B cell (primary cell): ENCODE measurements at regions not wholly inside any gene's neighbourhood (a gene's known extent, or its start where the extent isn't known, plus 50 kb on each side); places are given as distances from the start of the nearest gene placed in this dataset.

ENCODE experiments used
- ATAC-seq: fragments of 200-7000 bp; cut with Tn5 transposase; one replicate; pipeline ENCODE4 v1.10.0; 2021; ENCODE audit warnings: low read depth, mild to moderate bottlenecking, moderate number of reproducible peaks, moderate library complexity
- CTCF ChIA-PET: fragments of 350-600 bp; sonication (Branson Sonifier 250); formaldehyde crosslinking; loops from one replicate; lab custom pipeline; 2021; ENCODE audit warnings: antibody characterized with exemption, inconsistent platforms; lab: Charles Lee
- POLR2A ChIA-PET: fragments of 350-600 bp; sonication (Branson Sonifier 250); formaldehyde crosslinking; loops from one replicate; lab custom pipeline; 2021; ENCODE audit warnings: antibody characterized with exemption; lab: Charles Lee
- DNase-seq: peaks from one replicate; pipeline ENCODE4 v3.0.0; 2013
- H2AFZ ChIP-seq: 2 replicates; pipeline ENCODE4 v1.6.1; 2012; ENCODE audit warnings: mild to moderate bottlenecking, low read depth, low read length; ENCODE audit not compliant: insufficient read depth, poor library complexity, severe bottlenecking
- H3K27ac ChIP-seq, 2 donors: 1 replicate in 1 of 2; 2 replicates in 1 of 2; pipeline ENCODE4 v1.5.1; 2012 to 2013; ENCODE audit warnings: low read length in 2 of 2, mild to moderate bottlenecking in 2 of 2, moderate library complexity in 1 of 2
- H3K27me3 ChIP-seq, 4 experiments: fragments of 200-600 bp in 1 of 4; sonication (generic) in 1 of 4; replicated peaks in 1 of 4; 1 replicate in 2 of 4; 2 replicates in 2 of 4; pipeline versions ENCODE4 v1.6.1 to v1.7.0; 2013 to 2016; ENCODE audit warnings: low read length in 3 of 4, mild to moderate bottlenecking in 2 of 4, mixed read lengths in 1 of 4, moderate library complexity in 1 of 4; ENCODE audit not compliant: insufficient read depth in 4 of 4, control insufficient read depth in 3 of 4; ENCODE audit errors: control extremely low read depth in 1 of 4
- H3K36me3 ChIP-seq, 2 experiments: replicated peaks in 1 of 2; 1 replicate in 1 of 2; 2 replicates in 1 of 2; pipeline versions ENCODE4 v1.6.1 to v1.7.1; 2013; ENCODE audit warnings: low read length in 1 of 2; ENCODE audit not compliant: insufficient read depth in 2 of 2, control insufficient read depth in 1 of 2; ENCODE audit errors: control extremely low read depth in 1 of 2, extremely low read depth in 1 of 2
- H3K4me1 ChIP-seq, 2 donors: fragments of 200-600 bp in 1 of 2; sonication (generic) in 1 of 2; 1 replicate in 1 of 2; 2 replicates in 1 of 2; pipeline versions ENCODE4 v1.5.1 to v1.6.1; 2013 to 2017; ENCODE audit warnings: low read length in 2 of 2; ENCODE audit not compliant: control insufficient read depth in 2 of 2, insufficient read depth in 2 of 2
- H3K4me2 ChIP-seq: replicated peaks from 2 replicates; pipeline ENCODE3; 2012; ENCODE audit warnings: mild to moderate bottlenecking, low read depth, low read length; ENCODE audit not compliant: poor library complexity, severe bottlenecking
- H3K4me3 ChIP-seq, 5 experiments: fragments of 200-600 bp in 1 of 5; sonication (generic) in 1 of 5; 1 replicate in 3 of 5; 2 replicates in 2 of 5; pipeline versions ENCODE4 v1.5.1 to v1.7.0; 2011 to 2016; ENCODE audit warnings: low read length in 4 of 5, mild to moderate bottlenecking in 4 of 5, low read depth in 2 of 5, control low read depth in 1 of 5, moderate library complexity in 1 of 5; ENCODE audit not compliant: insufficient read depth in 1 of 5; ENCODE audit errors: control extremely low read depth in 1 of 5, extremely low read depth in 1 of 5
- H3K79me2 ChIP-seq: fragments of 200-600 bp; sonication (generic); one replicate; pipeline ENCODE4 v1.6.0; 2016; ENCODE audit warnings: low read length; ENCODE audit not compliant: control insufficient read depth, insufficient read depth
- H3K9ac ChIP-seq: fragments of 200-600 bp; sonication (generic); 2 replicates; pipeline ENCODE4 v1.6.1; 2017; ENCODE audit warnings: mild to moderate bottlenecking, low read length, moderate library complexity
- H3K9me3 ChIP-seq, 3 donors: one replicate each; pipeline versions ENCODE4 v1.6.1 to v1.7.1; 2013; ENCODE audit warnings: low read length in 2 of 3; ENCODE audit not compliant: control insufficient read depth in 2 of 3, insufficient read depth in 1 of 3; ENCODE audit errors: control extremely low read depth in 1 of 3
- H4K20me1 ChIP-seq: 2 replicates; pipeline ENCODE4 v1.6.0; 2012; ENCODE audit warnings: mild to moderate bottlenecking, low read length; ENCODE audit not compliant: insufficient read depth, control insufficient read depth, poor library complexity, severe bottlenecking
- H3K27ac Mint-ChIP-seq: one replicate; pipeline ENCODE4 v1.8.0; 2021; ENCODE audit warnings: mixed read lengths
- H3K27me3 Mint-ChIP-seq: one replicate; pipeline ENCODE4 v1.8.0; 2021; ENCODE audit warnings: mixed read lengths
- H3K4me1 Mint-ChIP-seq: one replicate; pipeline ENCODE4 v1.8.0; 2021; ENCODE audit warnings: mixed read lengths
- H3K4me3 Mint-ChIP-seq: one replicate; pipeline ENCODE4 v1.8.0; 2021; ENCODE audit warnings: mixed read lengths
- H3K9me3 Mint-ChIP-seq: one replicate; pipeline ENCODE4 v1.8.0; 2022; ENCODE audit warnings: mixed read lengths; ENCODE audit not compliant: insufficient read depth
- EZH2 ChIP-seq: IDR thresholded peaks from 2 replicates; pipeline ENCODE4 v1.6.1; 2012; ENCODE audit warnings: borderline replicate concordance, low read depth, mild to moderate bottlenecking, moderate library complexity, low read length; ENCODE audit not compliant: insufficient read depth, poor library complexity, severe bottlenecking
- WGBS: methylation state at CpG from one replicate; pipeline ENCODE4 v1.1.5; 2013; ENCODE audit warnings: missing lambda C conversion rate; ENCODE audit not compliant: insufficient coverage; 5-methylcytosine and 5-hydroxymethylcytosine counted together
- intact Hi-C: fragments of 100-400 bp; cut with micrococcal nuclease; formaldehyde crosslinking; loops from one replicate; pipeline ENCODE4 v1.10.0; 2022
- TF ChIP-seq, protein P1 (sequence below): fragments of 200-600 bp; IDR thresholded peaks from one replicate; pipeline ENCODE4 v1.8.0; 2022; ENCODE audit warnings: antibody characterized with exemption, mild to moderate bottlenecking

DNA sequence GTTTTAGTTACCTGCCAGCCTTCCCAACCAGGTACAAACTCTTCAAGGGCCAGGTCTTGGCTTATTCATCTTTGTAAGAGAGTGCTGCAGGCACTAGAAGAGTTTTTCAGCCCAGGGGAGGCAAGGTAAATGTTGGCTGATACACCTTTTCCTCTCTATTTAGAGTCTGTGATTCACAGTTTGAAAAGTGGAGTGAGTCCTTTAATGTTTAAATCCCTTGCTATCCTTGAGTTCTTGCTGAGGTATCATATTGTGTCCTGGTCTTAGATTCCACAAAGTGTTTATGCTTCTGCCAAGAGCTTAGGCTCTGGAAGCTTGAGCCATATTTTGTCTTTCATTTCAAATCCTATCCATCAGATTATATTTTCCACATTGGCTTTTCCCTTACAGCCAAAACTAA lies 52.8 kb upstream of the CITED2 start:
- CTCF ChIA-PET = no interaction called here
- Mint-ChIP-seq H3K4me3 (no peak overlapping the region), H3K9me3 (peaks cover 2% of the 10 kb centered on the region), H3K27me3 (no peaks in the 10 kb centered on the region), H3K27ac (no peak overlapping the region), H3K4me1 (no peaks in the 10 kb centered on the region)
- DNase-seq (no peak), ATAC-seq (no peak)
- Histone ChIP-seq H3K79me2 (no peaks in the 10 kb centered on the region), H3K9ac (no peak overlapping the region), H4K20me1 (no peaks in the 10 kb centered on the region), H3K36me3 (no peaks in the 10 kb centered on the region), H3K9me3 (peaks cover 0 to 7% (median 3%) of the 10 kb centered on the region in 3 donors), H3K27me3 (no peaks in the 10 kb centered on the region), H2AFZ (no peak overlapping the region), H3K4me2 (no peak overlapping the region), H3K4me3 (no peak overlapping the region), H3K4me1 (no peaks in the 10 kb centered on the region), H3K27ac (no peak overlapping the region)
- TF ChIP-seq, protein P1, sequence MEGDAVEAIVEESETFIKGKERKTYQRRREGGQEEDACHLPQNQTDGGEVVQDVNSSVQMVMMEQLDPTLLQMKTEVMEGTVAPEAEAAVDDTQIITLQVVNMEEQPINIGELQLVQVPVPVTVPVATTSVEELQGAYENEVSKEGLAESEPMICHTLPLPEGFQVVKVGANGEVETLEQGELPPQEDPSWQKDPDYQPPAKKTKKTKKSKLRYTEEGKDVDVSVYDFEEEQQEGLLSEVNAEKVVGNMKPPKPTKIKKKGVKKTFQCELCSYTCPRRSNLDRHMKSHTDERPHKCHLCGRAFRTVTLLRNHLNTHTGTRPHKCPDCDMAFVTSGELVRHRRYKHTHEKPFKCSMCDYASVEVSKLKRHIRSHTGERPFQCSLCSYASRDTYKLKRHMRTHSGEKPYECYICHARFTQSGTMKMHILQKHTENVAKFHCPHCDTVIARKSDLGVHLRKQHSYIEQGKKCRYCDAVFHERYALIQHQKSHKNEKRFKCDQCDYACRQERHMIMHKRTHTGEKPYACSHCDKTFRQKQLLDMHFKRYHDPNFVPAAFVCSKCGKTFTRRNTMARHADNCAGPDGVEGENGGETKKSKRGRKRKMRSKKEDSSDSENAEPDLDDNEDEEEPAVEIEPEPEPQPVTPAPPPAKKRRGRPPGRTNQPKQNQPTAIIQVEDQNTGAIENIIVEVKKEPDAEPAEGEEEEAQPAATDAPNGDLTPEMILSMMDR = no peak
- TF ChIP-seq EZH2 = no peak
- intact Hi-C loops = no loop called here
- POLR2A ChIA-PET = no interaction called here

DNA sequence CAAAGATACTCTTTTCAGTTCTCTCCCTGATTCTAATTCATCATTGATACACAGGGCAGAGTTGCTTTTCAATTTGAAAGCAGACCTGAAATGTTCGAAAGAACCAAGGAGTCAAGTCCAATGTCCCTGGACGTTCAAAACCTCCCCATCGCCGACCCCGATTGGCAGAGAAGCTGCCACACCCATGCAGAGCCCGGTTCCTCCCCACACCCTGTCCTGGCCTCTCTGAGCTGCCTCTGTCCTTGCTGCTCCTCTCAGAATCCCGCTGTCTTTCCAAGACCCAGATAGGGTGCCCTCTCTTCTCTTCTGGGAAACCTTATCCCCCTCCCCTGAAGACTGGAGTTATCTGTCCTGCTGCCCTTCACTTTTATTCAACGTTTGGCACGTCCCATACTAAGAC lies 52.3 kb upstream of the CITED2 start:
- no peak overlapping the region for H3K4me2 ChIP-seq

More for the DNA sequence above, 52.3 kb upstream of the CITED2 start:
- H3K4me3 ChIP-seq = no peak overlapping the region
- Mint-ChIP-seq H3K27ac (no peak overlapping the region), H3K9me3 (peaks cover 2% of the 10 kb centered on the region), H3K4me3 (no peak overlapping the region), H3K4me1 (peaks cover 2% of the 10 kb centered on the region), H3K27me3 (no peaks in the 10 kb centered on the region)
- ChIA-PET POLR2A (no interaction called here), CTCF (no interaction called here)
- no peak for DNase-seq
- H2AFZ ChIP-seq = no peak overlapping the region
- intact Hi-C loops = no loop called here
- peaks cover 0 to 6% (median 3%) of the 10 kb centered on the region in 3 donors for H3K9me3 ChIP-seq
- no peak for ATAC-seq
- H3K79me2 ChIP-seq = no peaks in the 10 kb centered on the region
- H3K27me3 ChIP-seq = no peaks in the 10 kb centered on the region
- no peak overlapping the region for H3K27ac ChIP-seq
- no peaks in the 10 kb centered on the region for H4K20me1 ChIP-seq
- H3K4me1 ChIP-seq = no peaks in the 10 kb centered on the region
- no peak overlapping the region for H3K9ac ChIP-seq
- 97% methylated on average over 9 of the region's 9 CpGs for WGBS
- H3K36me3 ChIP-seq = no peaks in the 10 kb centered on the region
- TF ChIP-seq, protein P1 = no peak
- no peak for TF ChIP-seq EZH2
